ENCODE measurements at regions not wholly inside any gene's neighbourhood (a gene's known extent, or its start where the extent isn't known, plus 50 kb on each side); places are given as distances from the start of the nearest gene placed in this dataset.

DNA sequence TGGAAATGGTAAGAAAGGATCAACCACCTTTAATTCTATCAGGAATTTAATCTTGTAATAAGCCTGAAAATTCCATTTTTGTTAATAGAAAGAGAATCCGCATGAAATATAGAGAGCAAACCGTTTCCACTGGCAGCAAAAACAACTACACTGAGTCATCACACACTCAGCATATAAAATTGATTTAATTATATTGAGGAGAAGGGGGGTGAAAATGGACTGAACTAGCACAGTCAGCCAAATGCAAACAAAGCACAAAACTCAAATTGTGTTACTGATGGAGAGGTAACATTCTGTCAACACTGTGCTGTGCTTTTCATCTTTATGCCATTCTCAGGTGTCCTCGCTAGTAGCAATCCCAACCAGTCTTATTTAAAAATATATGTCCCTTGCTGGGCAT lies 1583.9 kb downstream of the MRPL39 start:
- no peak for TF ChIP-seq CTCF (IDR thresholded peaks at IDR 0.05)
- no peak for TF ChIP-seq POLR2A (IDR thresholded peaks at IDR 0.05)
